ENCODE measurements at regions not wholly inside any gene's neighbourhood (a gene's known extent, or its start where the extent isn't known, plus 50 kb on each side); places are given as distances from the start of the nearest gene placed in this dataset.
"Not testable (repeated sequence)": the region's sequence is repeated elsewhere in the genome, so short reads cannot be mapped to it uniquely, and the experiment has no call there.

DNA sequence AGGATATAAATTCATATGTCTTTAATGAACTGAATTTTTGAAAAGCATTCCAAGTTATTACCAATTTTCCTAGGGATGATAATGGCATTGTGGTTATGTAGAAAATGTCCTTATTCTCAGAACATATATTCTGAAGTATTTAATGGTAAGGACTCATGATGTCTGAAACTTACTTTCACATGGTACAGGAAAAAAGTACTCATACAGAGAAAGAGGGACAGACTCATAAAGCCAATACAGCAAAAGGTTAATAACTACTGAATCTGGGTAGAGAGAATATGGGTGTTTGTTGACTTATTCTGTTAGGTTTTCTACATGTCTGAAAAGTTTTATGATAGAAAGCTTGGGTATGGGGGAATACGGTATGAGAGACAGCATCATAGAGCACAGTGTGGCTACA is 84.3 kb upstream of the SERTAD2 start:
- no peaks in the 10 kb centered on the region for H3K36me3 ChIP-seq (ENCODE audit: control insufficient read depth, insufficient read depth, low read length)
- no peak for DNase-seq (ENCODE audit: low read depth in 4 of 6, low spot score in 6 of 6)
- H3K27ac ChIP-seq (ENCODE audit: low read depth, low read length): no peak overlapping the region
- H3K4me3 ChIP-seq (ENCODE audit: low read depth, low read length): no peak overlapping the region
- 100% methylated on average over 1 of the region's 1 CpG for WGBS (ENCODE audit: insufficient coverage)
- no peaks in the 10 kb centered on the region for H3K9me3 ChIP-seq (ENCODE audit: control insufficient read depth, insufficient read depth, low read length)
- H3K27me3 ChIP-seq (ENCODE audit: control insufficient read depth, insufficient read depth, low read length): no peaks in the 10 kb centered on the region
- no peaks in the 10 kb centered on the region for H3K4me1 ChIP-seq (ENCODE audit: control insufficient read depth, insufficient read depth, low read length)

DNA sequence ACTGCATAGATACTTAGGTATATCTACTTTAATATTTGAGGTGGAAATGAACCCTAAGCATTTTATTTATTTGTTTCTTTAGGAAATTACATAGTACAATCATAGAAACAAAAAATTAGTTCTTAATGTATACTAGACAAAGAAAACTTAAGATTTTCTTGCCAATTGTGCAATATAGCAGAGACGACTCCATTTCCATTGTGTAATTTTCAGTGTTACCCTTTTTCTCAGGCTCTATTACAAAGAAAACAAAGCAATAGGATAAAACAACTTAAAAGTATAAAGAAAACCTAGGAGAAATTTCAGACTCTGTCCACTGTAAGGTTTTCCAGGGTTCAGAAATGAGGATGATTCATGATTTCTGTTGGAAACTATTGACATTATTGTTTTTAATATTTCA is 89.0 kb upstream of the SERTAD2 start:
- Histone ChIP-seq H3K27me3 (ENCODE audit: control insufficient read depth, insufficient read depth, low read length) (no peaks in the 10 kb centered on the region), H3K4me3 (ENCODE audit: low read depth, low read length) (no peak overlapping the region), H3K36me3 (ENCODE audit: control insufficient read depth, insufficient read depth, low read length) (no peaks in the 10 kb centered on the region), H3K27ac (ENCODE audit: low read depth, low read length) (no peak overlapping the region), H3K4me1 (ENCODE audit: control insufficient read depth, insufficient read depth, low read length) (no peaks in the 10 kb centered on the region), H3K9me3 (ENCODE audit: control insufficient read depth, insufficient read depth, low read length) (no peaks in the 10 kb centered on the region)
- DNase-seq (ENCODE audit: low read depth in 4 of 6, low spot score in 6 of 6): no peak
- no CpG with 5 or more reads among the region's 1 CpG for WGBS (ENCODE audit: insufficient coverage)

DNA sequence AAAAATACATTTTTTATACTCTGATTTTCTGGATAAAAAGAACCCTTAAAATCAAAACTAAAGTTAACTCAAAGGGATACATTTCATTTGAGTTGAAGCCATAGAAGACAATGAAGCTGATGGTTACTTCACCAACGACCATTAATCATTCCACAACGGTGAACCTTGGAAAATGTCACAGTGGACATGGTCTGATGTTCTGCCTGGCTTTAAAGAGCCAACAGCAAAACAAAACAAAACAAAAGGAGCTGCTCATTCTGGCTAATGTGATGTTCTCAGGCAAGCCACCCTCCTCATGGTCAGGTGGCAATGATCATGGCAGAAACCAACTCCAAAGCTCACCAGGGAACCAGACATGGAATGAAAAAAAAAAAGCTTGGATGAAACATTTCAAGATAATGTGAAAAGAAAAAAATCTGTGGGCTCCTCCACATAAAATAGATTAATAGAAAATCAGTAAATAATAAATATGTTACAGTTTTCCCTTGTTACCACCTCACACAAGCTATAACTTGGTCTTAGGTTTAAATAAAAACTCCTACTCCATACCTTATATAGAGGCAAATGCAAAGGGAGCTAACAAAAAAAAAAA is 90.1 kb upstream of the SERTAD2 start:
- H3K9me3 ChIP-seq (ENCODE audit: control insufficient read depth, insufficient read depth, low read length): no peaks in the 10 kb centered on the region
- no peak for DNase-seq (ENCODE audit: low read depth in 4 of 6, low spot score in 6 of 6)
- no peaks in the 10 kb centered on the region for H3K27me3 ChIP-seq (ENCODE audit: control insufficient read depth, insufficient read depth, low read length)
- H3K36me3 ChIP-seq (ENCODE audit: control insufficient read depth, insufficient read depth, low read length): no peaks in the 10 kb centered on the region
- WGBS (ENCODE audit: insufficient coverage): no CpG with 5 or more reads among the region's 2 CpGs
- no peak overlapping the region for H3K27ac ChIP-seq (ENCODE audit: low read depth, low read length)
- H3K4me3 ChIP-seq (ENCODE audit: low read depth, low read length): no peak overlapping the region
- no peaks in the 10 kb centered on the region for H3K4me1 ChIP-seq (ENCODE audit: control insufficient read depth, insufficient read depth, low read length)

DNA sequence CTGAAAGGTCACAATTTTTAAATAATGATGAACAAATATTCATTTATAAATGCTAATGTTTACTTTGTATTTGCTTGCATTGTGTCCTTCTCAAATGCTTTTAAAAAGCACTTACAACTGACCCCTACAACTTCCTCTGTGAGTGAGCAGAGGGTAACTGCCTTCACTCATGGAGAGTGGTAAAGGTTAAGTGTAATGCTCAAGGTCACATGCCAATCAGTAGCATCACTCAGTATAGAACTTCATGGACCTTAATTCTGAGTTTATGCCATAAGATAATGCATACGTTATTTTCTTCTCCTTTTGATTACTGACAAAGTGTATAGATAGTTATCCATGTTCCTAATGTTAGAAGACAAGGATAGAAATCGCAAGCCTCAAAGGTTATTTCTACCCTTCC is 91.8 kb upstream of the SERTAD2 start:
- H3K36me3 ChIP-seq (ENCODE audit: control insufficient read depth, insufficient read depth, low read length): no peaks in the 10 kb centered on the region
- WGBS (ENCODE audit: insufficient coverage): no CpG with 5 or more reads among the region's 2 CpGs
- no peak overlapping the region for H3K27ac ChIP-seq (ENCODE audit: low read depth, low read length)
- no peaks in the 10 kb centered on the region for H3K27me3 ChIP-seq (ENCODE audit: control insufficient read depth, insufficient read depth, low read length)
- no peaks in the 10 kb centered on the region for H3K4me1 ChIP-seq (ENCODE audit: control insufficient read depth, insufficient read depth, low read length)
- DNase-seq (ENCODE audit: low read depth in 4 of 6, low spot score in 6 of 6): no peak
- H3K9me3 ChIP-seq (ENCODE audit: control insufficient read depth, insufficient read depth, low read length): no peaks in the 10 kb centered on the region
- no peak overlapping the region for H3K4me3 ChIP-seq (ENCODE audit: low read depth, low read length)

DNA sequence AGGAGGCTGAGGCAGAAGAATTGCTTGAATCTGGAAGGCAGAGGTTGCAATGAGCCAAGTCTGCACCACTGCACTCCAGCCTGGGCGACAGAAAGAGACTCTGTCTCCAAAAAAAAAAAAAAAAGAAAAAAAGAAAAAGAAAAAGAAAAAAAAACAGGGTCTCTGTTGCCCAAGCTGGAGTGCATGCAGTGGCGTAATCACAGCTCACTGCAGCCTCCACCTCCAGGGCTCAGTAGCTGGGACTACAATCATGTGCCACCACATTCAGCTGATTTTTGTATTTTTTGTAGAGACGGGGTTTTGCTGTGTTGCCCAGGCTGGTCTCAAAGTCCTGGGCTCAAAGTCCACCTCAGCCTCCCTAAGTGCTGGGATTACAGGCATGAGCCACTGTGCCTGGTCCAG is 94.0 kb upstream of the SERTAD2 start:
- H3K27me3 ChIP-seq (ENCODE audit: control insufficient read depth, insufficient read depth, low read length); H3K27ac ChIP-seq (ENCODE audit: low read depth, low read length); H3K9me3 ChIP-seq (ENCODE audit: control insufficient read depth, insufficient read depth, low read length); DNase-seq (ENCODE audit: low read depth in 4 of 6, low spot score in 6 of 6); H3K4me3 ChIP-seq (ENCODE audit: low read depth, low read length); H3K36me3 ChIP-seq (ENCODE audit: control insufficient read depth, insufficient read depth, low read length); H3K4me1 ChIP-seq (ENCODE audit: control insufficient read depth, insufficient read depth, low read length): not testable (repeated sequence)
- 80% methylated on average over 2 of the region's 3 CpGs for WGBS (ENCODE audit: insufficient coverage)

DNA sequence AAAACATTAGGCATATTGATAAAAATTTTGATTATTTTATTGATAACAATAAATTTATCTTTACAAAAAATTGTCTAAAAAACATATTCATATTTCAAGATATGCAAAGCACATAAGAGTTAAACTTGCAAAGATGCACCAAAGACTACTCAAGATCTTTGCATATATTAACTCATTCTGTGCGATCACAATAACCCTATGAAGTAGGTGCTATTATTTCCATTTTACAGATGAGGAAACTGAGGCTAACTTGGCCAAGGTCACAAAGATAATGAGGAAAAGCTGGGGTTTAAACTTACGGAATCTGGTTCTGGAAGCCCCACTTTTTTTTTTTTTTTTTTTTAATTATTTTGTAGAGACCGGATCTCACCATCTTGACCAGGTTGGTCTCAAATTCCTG is 94.4 kb upstream of the SERTAD2 start:
- Histone ChIP-seq H3K4me1 (ENCODE audit: control insufficient read depth, insufficient read depth, low read length) (peaks cover 6% of the 10 kb centered on the region), H3K9me3 (ENCODE audit: control insufficient read depth, insufficient read depth, low read length) (no peaks in the 10 kb centered on the region), H3K27me3 (ENCODE audit: control insufficient read depth, insufficient read depth, low read length) (no peaks in the 10 kb centered on the region), H3K4me3 (ENCODE audit: low read depth, low read length) (no peak overlapping the region), H3K36me3 (ENCODE audit: control insufficient read depth, insufficient read depth, low read length) (no peaks in the 10 kb centered on the region), H3K27ac (ENCODE audit: low read depth, low read length) (no peak overlapping the region)
- DNase-seq (ENCODE audit: low read depth in 4 of 6, low spot score in 6 of 6): no peak
- WGBS (ENCODE audit: insufficient coverage): no CpG with 5 or more reads among the region's 3 CpGs

DNA sequence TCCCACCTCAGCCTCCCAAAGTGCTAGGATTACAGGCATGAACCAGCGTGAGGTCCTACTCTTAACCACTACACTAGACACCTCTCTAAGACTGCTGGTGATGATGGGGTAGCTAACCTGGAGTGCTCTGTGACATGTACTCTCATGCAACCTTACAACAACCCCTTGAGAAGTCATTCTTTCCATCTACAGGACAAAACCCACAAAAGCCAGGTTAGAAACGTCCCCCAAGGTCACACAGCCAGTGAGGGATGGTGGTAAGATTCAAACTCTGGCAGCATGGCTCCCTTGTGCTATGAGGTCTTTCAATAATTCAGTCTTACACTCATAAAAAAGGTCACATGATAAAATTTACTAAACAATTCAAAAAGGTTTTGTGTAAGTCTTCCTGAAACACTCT is 94.8 kb upstream of the SERTAD2 start:
- WGBS (ENCODE audit: insufficient coverage): no CpG with 5 or more reads among the region's 2 CpGs
- Histone ChIP-seq H3K4me3 (ENCODE audit: low read depth, low read length) (no peak overlapping the region), H3K36me3 (ENCODE audit: control insufficient read depth, insufficient read depth, low read length) (no peaks in the 10 kb centered on the region), H3K4me1 (ENCODE audit: control insufficient read depth, insufficient read depth, low read length) (peaks cover 6% of the 10 kb centered on the region), H3K9me3 (ENCODE audit: control insufficient read depth, insufficient read depth, low read length) (no peaks in the 10 kb centered on the region), H3K27me3 (ENCODE audit: control insufficient read depth, insufficient read depth, low read length) (no peaks in the 10 kb centered on the region), H3K27ac (ENCODE audit: low read depth, low read length) (no peak overlapping the region)
- no peak for DNase-seq (ENCODE audit: low read depth in 4 of 6, low spot score in 6 of 6)

DNA sequence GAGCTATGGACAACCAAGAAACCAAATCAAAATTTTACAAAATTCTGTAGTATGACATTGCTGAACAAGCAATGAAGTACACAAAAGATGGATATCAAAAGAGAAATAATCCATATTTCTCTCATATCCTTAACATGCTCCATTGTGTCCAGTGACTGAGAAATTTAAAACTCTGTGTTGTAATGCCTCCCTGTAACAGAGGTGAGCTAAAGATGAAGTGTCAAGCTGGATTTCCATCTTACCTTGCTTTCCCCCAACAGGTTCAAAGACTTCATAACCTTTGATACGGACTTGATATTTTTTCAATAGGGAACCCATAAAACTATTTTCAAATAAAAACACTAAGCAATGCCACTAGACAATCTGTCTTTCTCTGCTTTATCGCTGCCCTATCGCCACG is 95.7 kb upstream of the SERTAD2 start:
- Histone ChIP-seq H3K27ac (ENCODE audit: low read depth, low read length) (peak overlapping the region; percentile 33), H3K27me3 (ENCODE audit: control insufficient read depth, insufficient read depth, low read length) (no peaks in the 10 kb centered on the region), H3K4me1 (ENCODE audit: control insufficient read depth, insufficient read depth, low read length) (peaks cover 6% of the 10 kb centered on the region), H3K36me3 (ENCODE audit: control insufficient read depth, insufficient read depth, low read length) (no peaks in the 10 kb centered on the region), H3K9me3 (ENCODE audit: control insufficient read depth, insufficient read depth, low read length) (no peaks in the 10 kb centered on the region), H3K4me3 (ENCODE audit: low read depth, low read length) (peak overlapping the region; percentile 97)
- no peak for DNase-seq (ENCODE audit: low read depth in 4 of 6, low spot score in 6 of 6)
- WGBS (ENCODE audit: insufficient coverage): 50% methylated on average over 1 of the region's 4 CpGs

DNA sequence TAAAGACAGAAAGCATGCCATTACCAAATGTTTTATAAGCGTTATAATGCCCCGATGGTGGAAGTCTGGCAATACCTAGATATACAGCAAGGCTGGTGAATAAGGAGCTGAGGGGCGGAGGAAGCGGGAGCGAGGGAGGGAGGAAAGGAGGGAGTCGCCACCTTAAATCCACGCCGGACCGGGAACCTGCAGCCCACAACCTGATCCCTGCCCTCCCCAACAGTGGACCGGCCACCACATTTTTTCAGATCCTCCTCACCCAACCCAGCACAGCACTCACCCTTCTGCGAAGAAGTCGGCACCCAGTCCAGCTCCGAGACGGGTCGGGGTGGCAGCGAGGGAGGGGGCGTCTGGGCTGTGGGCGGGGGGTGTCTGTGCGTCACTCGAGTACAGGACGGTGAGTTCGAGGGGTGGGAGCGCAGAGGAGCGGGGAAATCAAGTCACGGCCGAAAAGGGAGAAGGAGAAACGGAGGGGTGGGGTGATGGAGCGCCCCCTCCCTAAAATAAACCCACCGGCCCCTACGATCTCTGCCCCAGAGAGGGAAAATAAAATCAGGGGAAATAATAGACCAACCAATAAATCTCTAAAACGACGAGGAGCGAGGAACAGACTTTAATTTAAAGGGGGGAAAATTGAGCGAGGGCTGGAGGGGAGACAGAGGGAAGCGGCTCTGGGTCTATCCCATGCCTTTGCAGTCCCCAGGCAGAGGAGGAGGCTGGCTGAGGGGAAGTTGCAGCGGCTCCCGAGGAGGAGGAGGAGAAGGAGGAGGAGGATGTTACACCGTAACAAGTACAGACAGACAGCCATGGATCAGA is 96.5 kb upstream of the SERTAD2 start:
- peak overlapping the region; percentile 97 for H3K4me3 ChIP-seq (ENCODE audit: low read depth, low read length)

DNA sequence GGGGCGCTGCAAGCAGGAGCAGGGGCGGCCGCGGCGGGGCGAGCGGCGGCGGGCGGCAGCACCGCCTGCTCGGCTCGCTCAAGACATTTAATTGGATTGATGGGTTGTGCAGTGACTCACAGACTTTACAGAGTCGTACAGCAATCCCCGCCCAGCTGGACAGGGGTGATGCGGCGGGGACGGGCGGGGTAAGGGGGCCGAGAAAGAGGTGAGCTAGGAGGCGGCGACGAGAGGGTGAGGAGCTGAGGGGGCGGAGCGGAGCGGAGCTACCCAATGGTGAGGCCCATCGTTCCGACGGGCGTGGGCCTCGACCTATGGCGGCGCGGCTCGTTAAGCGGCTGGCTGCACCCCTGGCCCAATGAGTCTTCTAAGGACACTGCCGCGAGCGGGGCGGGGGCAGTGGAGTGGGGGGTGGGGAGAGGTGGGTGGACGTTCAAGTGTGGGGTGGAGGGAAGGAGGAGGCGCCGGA is 97.1 kb upstream of the SERTAD2 start:
- Histone ChIP-seq H3K4me3 (ENCODE audit: low read depth, low read length) (peak overlapping the region; percentile 97), H3K36me3 (ENCODE audit: control insufficient read depth, insufficient read depth, low read length) (no peaks in the 10 kb centered on the region), H3K9me3 (ENCODE audit: control insufficient read depth, insufficient read depth, low read length) (no peaks in the 10 kb centered on the region), H3K27ac (ENCODE audit: low read depth, low read length) (peak overlapping the region; percentile 95), H3K27me3 (ENCODE audit: control insufficient read depth, insufficient read depth, low read length) (no peaks in the 10 kb centered on the region), H3K4me1 (ENCODE audit: control insufficient read depth, insufficient read depth, low read length) (peaks cover 6% of the 10 kb centered on the region)
- peak in 4 of 6 donors; percentile 92 to 99 (median 96) for DNase-seq (ENCODE audit: low read depth in 4 of 6, low spot score in 6 of 6)
- under 1% methylated on average over 41 of the region's 43 CpGs for WGBS (ENCODE audit: insufficient coverage)

More for the DNA sequence above, 96.5 kb upstream of the SERTAD2 start:
- Histone ChIP-seq H3K36me3 (ENCODE audit: control insufficient read depth, insufficient read depth, low read length) (no peaks in the 10 kb centered on the region), H3K9me3 (ENCODE audit: control insufficient read depth, insufficient read depth, low read length) (no peaks in the 10 kb centered on the region), H3K27me3 (ENCODE audit: control insufficient read depth, insufficient read depth, low read length) (no peaks in the 10 kb centered on the region), H3K27ac (ENCODE audit: low read depth, low read length) (peak overlapping the region; percentile 95), H3K4me1 (ENCODE audit: control insufficient read depth, insufficient read depth, low read length) (peaks cover 6% of the 10 kb centered on the region)
- WGBS (ENCODE audit: insufficient coverage): 1% methylated on average over 17 of the region's 38 CpGs
- peak in 5 of 6 donors; percentile 29 to 86 (median 46) for DNase-seq (ENCODE audit: low read depth in 4 of 6, low spot score in 6 of 6)
